GM23338 (cell line): ENCODE measurements at regions not wholly inside any gene's neighbourhood (a gene's known extent, or its start where the extent isn't known, plus 50 kb on each side); places are given as distances from the start of the nearest gene placed in this dataset.

Experiments used
- ATAC-seq: fragments of 200-7000 bp; cut with Tn5 transposase; 3 replicates; pipeline ENCODE4 v1.9.1; 2020
- DNase-seq: peaks from one replicate; pipeline ENCODE4 v3.0.0-alpha.2; 2015; ENCODE audit warnings: low spot score
- H2AFZ ChIP-seq: fragments of 200-600 bp; sonication (generic); 2 replicates; pipeline ENCODE4 v1.8.0; 2016; ENCODE audit warnings: antibody characterized with exemption, mild to moderate bottlenecking, moderate library complexity
- H3F3A ChIP-seq: fragments of 200-600 bp; sonication (generic); replicated peaks from 2 replicates; pipeline ENCODE4 v1.8.0; 2017; ENCODE audit warnings: antibody characterized with exemption, mixed run types, low read depth
- H3K27ac ChIP-seq: fragments of 200-600 bp; sonication (generic); 2 replicates; pipeline ENCODE4 v1.6.1; 2016; ENCODE audit warnings: low read depth
- H3K27me3 ChIP-seq: fragments of 200-600 bp; sonication (generic); 2 replicates; pipeline ENCODE4 v1.8.0; 2016; ENCODE audit warnings: mild to moderate bottlenecking, mixed run types, moderate library complexity; ENCODE audit not compliant: insufficient read depth
- H3K36me3 ChIP-seq: fragments of 200-600 bp; sonication (generic); 2 replicates; pipeline ENCODE4 v1.8.0; 2016; ENCODE audit warnings: mild to moderate bottlenecking; ENCODE audit not compliant: insufficient read depth
- H3K4me1 ChIP-seq: fragments of 200-600 bp; sonication (generic); 2 replicates; pipeline ENCODE4 v1.8.0; 2016; ENCODE audit warnings: mild to moderate bottlenecking, moderate library complexity; ENCODE audit not compliant: insufficient read depth
- H3K4me2 ChIP-seq: fragments of 200-600 bp; sonication (generic); 2 replicates; pipeline ENCODE4 v1.7.1; 2017; ENCODE audit warnings: mixed run types
- H3K4me3 ChIP-seq: fragments of 200-600 bp; sonication (generic); 2 replicates; pipeline ENCODE4 v1.6.1; 2016; ENCODE audit warnings: mixed run types
- H3K79me2 ChIP-seq: fragments of 200-600 bp; sonication (generic); replicated peaks from 2 replicates; pipeline ENCODE4 v1.8.0; 2017; ENCODE audit warnings: mild to moderate bottlenecking; ENCODE audit not compliant: insufficient read depth
- H3K9me2 ChIP-seq: fragments of 200-600 bp; sonication (generic); 2 replicates; pipeline ENCODE4 v1.8.0; 2017; ENCODE audit not compliant: insufficient read depth
- H4K20me1 ChIP-seq: fragments of 200-600 bp; sonication (generic); replicated peaks from 2 replicates; pipeline ENCODE4 v1.8.0; 2017; ENCODE audit warnings: mild to moderate bottlenecking; ENCODE audit not compliant: insufficient read depth
- H3K27ac Mint-ChIP-seq: 2 replicates; pipeline ENCODE4 v1.8.0; 2020; ENCODE audit warnings: inconsistent platforms, mild to moderate bottlenecking, moderate library complexity, mixed read lengths
- H3K27me3 Mint-ChIP-seq: 3 replicates; pipeline ENCODE4 v1.8.0; 2022; ENCODE audit warnings: low read depth, mild to moderate bottlenecking, moderate library complexity, mixed read lengths, inconsistent platforms; ENCODE audit not compliant: insufficient read depth, poor library complexity
- H3K36me3 Mint-ChIP-seq: 3 replicates; pipeline ENCODE4 v1.8.0; 2021; ENCODE audit warnings: low read depth, mild to moderate bottlenecking, inconsistent platforms, moderate library complexity, mixed read lengths
- H3K4me1 Mint-ChIP-seq: 3 replicates; pipeline ENCODE4 v1.8.0; 2020; ENCODE audit warnings: mild to moderate bottlenecking, inconsistent platforms, mixed read lengths
- H3K4me3 Mint-ChIP-seq: 3 replicates; pipeline ENCODE4 v1.8.0; 2021; ENCODE audit warnings: moderate library complexity, mild to moderate bottlenecking, inconsistent platforms, mixed read lengths
- H3K9me3 Mint-ChIP-seq: 3 replicates; pipeline ENCODE4 v1.8.0; 2020; ENCODE audit warnings: moderate library complexity, mild to moderate bottlenecking, inconsistent platforms, mixed read lengths
- CREB1 ChIP-seq: fragments of 250-450 bp; sonication (Bioruptor Pico); IDR thresholded peaks from 2 replicates; pipeline ENCODE4 v1.5.0; 2020; ENCODE audit warnings: low read depth, mild to moderate bottlenecking, moderate library complexity
- EZH2 ChIP-seq: fragments of 200-600 bp; sonication (generic); IDR thresholded peaks from one replicate; pipeline ENCODE4 v1.8.0; 2017; ENCODE audit warnings: antibody characterized with exemption, mild to moderate bottlenecking, low read depth; ENCODE audit not compliant: unreplicated experiment
- EZH2phosphoT487 ChIP-seq: fragments of 200-600 bp; sonication (generic); IDR thresholded peaks from one replicate; pipeline ENCODE4 v1.8.1; 2018; ENCODE audit warnings: antibody characterized with exemption; ENCODE audit not compliant: unreplicated experiment
- JUNB ChIP-seq: IDR thresholded peaks from one replicate; pipeline ENCODE4 v1.6.1; 2016; ENCODE audit warnings: antibody characterized with exemption; ENCODE audit not compliant: unreplicated experiment
- NANOG ChIP-seq: IDR thresholded peaks from 2 replicates; pipeline ENCODE4 v1.6.1; 2016; ENCODE audit warnings: antibody characterized with exemption, borderline replicate concordance
- POLR2AphosphoS5 ChIP-seq: IDR thresholded peaks from 2 replicates; pipeline ENCODE4 v1.6.1; 2016; ENCODE audit warnings: antibody characterized with exemption, low read depth
- STAT1 ChIP-seq: IDR thresholded peaks from one replicate; pipeline ENCODE4 v1.6.1; 2016; ENCODE audit warnings: antibody characterized with exemption; ENCODE audit not compliant: unreplicated experiment
- ZNF114 ChIP-seq: fragments of 250-450 bp; sonication (Bioruptor Pico); IDR thresholded peaks from 2 replicates; pipeline ENCODE4 v1.5.0; 2020; ENCODE audit warnings: mild to moderate bottlenecking, moderate library complexity
- ZNF331 ChIP-seq: fragments of 250-450 bp; sonication (Bioruptor Pico); IDR thresholded peaks from 2 replicates; pipeline ENCODE4 v1.5.0; 2020; ENCODE audit warnings: low read depth, mild to moderate bottlenecking, moderate library complexity
- TF ChIP-seq, protein P1 (sequence below), 2 experiments: fragments of 200-600 bp in 1 of 2; sonication (generic) in 1 of 2; conservative IDR thresholded peaks; 2 replicates each; pipeline versions ENCODE4 v1.5.1 to v1.6.1; 2016 to 2017; ENCODE audit warnings: antibody characterized with exemption in 2 of 2, low read depth in 2 of 2, mild to moderate bottlenecking in 2 of 2, moderate library complexity in 1 of 2
- TF ChIP-seq, protein P2 (sequence below): IDR thresholded peaks from 2 replicates; pipeline ENCODE4 v1.6.1; 2016; ENCODE audit warnings: antibody characterized with exemption
- TF ChIP-seq, protein P3 (sequence below): IDR thresholded peaks from one replicate; pipeline ENCODE4 v1.6.1; 2018; ENCODE audit warnings: antibody characterized with exemption; ENCODE audit not compliant: unreplicated experiment
- TF ChIP-seq, protein P4 (sequence below): fragments of 250-450 bp; sonication (Bioruptor Pico); IDR thresholded peaks from 2 replicates; pipeline ENCODE4 v1.5.0; 2020; ENCODE audit warnings: mild to moderate bottlenecking, moderate library complexity

DNA sequence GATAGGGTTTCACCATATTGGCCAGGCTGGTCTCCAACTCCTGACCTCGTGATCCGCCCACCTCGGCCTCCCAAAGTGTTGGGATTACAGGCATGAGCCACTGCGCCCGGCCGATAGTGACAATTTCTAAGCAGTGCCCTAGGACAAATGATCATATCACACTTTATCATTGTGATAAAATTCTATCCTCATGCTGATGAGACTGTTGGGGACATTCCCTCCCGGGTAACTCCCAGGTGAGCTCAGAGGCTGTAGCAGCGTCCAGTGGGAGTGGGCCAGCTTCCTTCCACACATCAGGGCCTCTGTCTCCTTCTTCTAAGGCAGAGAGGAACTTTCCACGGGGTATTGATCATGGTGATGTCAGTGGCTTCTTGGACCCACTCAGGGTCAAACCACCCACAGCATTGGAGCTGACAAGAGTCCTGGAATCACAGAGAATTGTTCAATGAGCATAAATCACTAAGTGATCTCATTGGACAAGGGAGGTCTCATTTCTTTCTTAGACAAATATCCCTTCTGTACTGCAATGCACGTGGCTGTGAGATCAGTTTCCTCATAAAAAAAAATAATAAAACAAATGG lies 256.1 kb downstream of the KLF6 start:
- no peaks in the 10 kb centered on the region for H3K27me3 ChIP-seq
- TF ChIP-seq POLR2AphosphoS5 (no peak), JUNB (no peak), EZH2phosphoT487 (no peak), ZNF114 (CRISPR knock-in tag) (no peak), NANOG (no peak), CREB1 (no peak), EZH2 (no peak), ZNF331 (no peak), STAT1 (no peak)
- TF ChIP-seq, protein P1, sequence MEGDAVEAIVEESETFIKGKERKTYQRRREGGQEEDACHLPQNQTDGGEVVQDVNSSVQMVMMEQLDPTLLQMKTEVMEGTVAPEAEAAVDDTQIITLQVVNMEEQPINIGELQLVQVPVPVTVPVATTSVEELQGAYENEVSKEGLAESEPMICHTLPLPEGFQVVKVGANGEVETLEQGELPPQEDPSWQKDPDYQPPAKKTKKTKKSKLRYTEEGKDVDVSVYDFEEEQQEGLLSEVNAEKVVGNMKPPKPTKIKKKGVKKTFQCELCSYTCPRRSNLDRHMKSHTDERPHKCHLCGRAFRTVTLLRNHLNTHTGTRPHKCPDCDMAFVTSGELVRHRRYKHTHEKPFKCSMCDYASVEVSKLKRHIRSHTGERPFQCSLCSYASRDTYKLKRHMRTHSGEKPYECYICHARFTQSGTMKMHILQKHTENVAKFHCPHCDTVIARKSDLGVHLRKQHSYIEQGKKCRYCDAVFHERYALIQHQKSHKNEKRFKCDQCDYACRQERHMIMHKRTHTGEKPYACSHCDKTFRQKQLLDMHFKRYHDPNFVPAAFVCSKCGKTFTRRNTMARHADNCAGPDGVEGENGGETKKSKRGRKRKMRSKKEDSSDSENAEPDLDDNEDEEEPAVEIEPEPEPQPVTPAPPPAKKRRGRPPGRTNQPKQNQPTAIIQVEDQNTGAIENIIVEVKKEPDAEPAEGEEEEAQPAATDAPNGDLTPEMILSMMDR (conservative IDR thresholded peaks at IDR 0.05; ENCODE audit: low read depth in 2 of 2): no peak
- TF ChIP-seq, protein P2, sequence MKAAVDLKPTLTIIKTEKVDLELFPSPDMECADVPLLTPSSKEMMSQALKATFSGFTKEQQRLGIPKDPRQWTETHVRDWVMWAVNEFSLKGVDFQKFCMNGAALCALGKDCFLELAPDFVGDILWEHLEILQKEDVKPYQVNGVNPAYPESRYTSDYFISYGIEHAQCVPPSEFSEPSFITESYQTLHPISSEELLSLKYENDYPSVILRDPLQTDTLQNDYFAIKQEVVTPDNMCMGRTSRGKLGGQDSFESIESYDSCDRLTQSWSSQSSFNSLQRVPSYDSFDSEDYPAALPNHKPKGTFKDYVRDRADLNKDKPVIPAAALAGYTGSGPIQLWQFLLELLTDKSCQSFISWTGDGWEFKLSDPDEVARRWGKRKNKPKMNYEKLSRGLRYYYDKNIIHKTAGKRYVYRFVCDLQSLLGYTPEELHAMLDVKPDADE: no peak
- TF ChIP-seq, protein P3, sequence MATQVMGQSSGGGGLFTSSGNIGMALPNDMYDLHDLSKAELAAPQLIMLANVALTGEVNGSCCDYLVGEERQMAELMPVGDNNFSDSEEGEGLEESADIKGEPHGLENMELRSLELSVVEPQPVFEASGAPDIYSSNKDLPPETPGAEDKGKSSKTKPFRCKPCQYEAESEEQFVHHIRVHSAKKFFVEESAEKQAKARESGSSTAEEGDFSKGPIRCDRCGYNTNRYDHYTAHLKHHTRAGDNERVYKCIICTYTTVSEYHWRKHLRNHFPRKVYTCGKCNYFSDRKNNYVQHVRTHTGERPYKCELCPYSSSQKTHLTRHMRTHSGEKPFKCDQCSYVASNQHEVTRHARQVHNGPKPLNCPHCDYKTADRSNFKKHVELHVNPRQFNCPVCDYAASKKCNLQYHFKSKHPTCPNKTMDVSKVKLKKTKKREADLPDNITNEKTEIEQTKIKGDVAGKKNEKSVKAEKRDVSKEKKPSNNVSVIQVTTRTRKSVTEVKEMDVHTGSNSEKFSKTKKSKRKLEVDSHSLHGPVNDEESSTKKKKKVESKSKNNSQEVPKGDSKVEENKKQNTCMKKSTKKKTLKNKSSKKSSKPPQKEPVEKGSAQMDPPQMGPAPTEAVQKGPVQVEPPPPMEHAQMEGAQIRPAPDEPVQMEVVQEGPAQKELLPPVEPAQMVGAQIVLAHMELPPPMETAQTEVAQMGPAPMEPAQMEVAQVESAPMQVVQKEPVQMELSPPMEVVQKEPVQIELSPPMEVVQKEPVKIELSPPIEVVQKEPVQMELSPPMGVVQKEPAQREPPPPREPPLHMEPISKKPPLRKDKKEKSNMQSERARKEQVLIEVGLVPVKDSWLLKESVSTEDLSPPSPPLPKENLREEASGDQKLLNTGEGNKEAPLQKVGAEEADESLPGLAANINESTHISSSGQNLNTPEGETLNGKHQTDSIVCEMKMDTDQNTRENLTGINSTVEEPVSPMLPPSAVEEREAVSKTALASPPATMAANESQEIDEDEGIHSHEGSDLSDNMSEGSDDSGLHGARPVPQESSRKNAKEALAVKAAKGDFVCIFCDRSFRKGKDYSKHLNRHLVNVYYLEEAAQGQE: no peak
- TF ChIP-seq, protein P4, sequence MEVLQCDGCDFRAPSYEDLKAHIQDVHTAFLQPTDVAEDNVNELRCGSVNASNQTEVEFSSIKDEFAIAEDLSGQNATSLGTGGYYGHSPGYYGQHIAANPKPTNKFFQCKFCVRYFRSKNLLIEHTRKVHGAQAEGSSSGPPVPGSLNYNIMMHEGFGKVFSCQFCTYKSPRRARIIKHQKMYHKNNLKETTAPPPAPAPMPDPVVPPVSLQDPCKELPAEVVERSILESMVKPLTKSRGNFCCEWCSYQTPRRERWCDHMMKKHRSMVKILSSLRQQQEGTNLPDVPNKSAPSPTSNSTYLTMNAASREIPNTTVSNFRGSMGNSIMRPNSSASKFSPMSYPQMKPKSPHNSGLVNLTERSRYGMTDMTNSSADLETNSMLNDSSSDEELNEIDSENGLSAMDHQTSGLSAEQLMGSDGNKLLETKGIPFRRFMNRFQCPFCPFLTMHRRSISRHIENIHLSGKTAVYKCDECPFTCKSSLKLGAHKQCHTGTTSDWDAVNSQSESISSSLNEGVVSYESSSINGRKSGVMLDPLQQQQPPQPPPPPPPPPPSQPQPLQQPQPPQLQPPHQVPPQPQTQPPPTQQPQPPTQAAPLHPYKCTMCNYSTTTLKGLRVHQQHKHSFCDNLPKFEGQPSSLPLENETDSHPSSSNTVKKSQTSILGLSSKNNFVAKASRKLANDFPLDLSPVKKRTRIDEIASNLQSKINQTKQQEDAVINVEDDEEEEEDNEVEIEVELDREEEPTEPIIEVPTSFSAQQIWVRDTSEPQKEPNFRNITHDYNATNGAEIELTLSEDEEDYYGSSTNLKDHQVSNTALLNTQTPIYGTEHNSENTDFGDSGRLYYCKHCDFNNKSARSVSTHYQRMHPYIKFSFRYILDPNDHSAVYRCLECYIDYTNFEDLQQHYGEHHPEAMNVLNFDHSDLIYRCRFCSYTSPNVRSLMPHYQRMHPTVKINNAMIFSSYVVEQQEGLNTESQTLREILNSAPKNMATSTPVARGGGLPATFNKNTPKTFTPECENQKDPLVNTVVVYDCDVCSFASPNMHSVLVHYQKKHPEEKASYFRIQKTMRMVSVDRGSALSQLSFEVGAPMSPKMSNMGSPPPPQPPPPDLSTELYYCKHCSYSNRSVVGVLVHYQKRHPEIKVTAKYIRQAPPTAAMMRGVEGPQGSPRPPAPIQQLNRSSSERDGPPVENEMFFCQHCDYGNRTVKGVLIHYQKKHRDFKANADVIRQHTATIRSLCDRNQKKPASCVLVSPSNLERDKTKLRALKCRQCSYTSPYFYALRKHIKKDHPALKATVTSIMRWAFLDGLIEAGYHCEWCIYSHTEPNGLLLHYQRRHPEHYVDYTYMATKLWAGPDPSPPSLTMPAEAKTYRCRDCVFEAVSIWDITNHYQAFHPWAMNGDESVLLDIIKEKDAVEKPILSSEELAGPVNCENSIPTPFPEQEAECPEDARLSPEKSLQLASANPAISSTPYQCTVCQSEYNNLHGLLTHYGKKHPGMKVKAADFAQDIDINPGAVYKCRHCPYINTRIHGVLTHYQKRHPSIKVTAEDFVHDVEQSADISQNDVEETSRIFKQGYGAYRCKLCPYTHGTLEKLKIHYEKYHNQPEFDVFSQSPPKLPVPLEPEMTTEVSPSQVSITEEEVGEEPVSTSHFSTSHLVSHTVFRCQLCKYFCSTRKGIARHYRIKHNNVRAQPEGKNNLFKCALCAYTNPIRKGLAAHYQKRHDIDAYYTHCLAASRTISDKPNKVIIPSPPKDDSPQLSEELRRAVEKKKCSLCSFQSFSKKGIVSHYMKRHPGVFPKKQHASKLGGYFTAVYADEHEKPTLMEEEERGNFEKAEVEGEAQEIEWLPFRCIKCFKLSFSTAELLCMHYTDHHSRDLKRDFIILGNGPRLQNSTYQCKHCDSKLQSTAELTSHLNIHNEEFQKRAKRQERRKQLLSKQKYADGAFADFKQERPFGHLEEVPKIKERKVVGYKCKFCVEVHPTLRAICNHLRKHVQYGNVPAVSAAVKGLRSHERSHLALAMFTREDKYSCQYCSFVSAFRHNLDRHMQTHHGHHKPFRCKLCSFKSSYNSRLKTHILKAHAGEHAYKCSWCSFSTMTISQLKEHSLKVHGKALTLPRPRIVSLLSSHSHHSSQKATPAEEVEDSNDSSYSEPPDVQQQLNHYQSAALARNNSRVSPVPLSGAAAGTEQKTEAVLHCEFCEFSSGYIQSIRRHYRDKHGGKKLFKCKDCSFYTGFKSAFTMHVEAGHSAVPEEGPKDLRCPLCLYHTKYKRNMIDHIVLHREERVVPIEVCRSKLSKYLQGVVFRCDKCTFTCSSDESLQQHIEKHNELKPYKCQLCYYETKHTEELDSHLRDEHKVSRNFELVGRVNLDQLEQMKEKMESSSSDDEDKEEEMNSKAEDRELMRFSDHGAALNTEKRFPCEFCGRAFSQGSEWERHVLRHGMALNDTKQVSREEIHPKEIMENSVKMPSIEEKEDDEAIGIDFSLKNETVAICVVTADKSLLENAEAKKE (CRISPR knock-in tag): no peak
- Mint-ChIP-seq H3K36me3 (no peaks in the 10 kb centered on the region), H3K27me3 (no peaks in the 10 kb centered on the region), H3K9me3 (no peaks in the 10 kb centered on the region; the same call in 2 of the 3 replicates), H3K4me3 (no peak overlapping the region), H3K4me1 (no peaks in the 10 kb centered on the region), H3K27ac (no peak overlapping the region; the same call in 1 of the 2 replicates)
- DNase-seq (no peak), ATAC-seq (no peak)
- H3K4me3 ChIP-seq: no peak overlapping the region
- no peak overlapping the region for H3K4me2 ChIP-seq
- no peaks in the 10 kb centered on the region for H3K79me2 ChIP-seq
- H3K9me2 ChIP-seq: no peaks in the 10 kb centered on the region
- no peaks in the 10 kb centered on the region for H3F3A ChIP-seq
- H4K20me1 ChIP-seq: no peaks in the 10 kb centered on the region
- H3K36me3 ChIP-seq: no peaks in the 10 kb centered on the region
- H3K27ac ChIP-seq: no peak overlapping the region
- H2AFZ ChIP-seq: no peak overlapping the region
- H3K4me1 ChIP-seq: no peaks in the 10 kb centered on the region
